IPS-NIHi7 (cell line): ENCODE measurements at regions not wholly inside any gene's neighbourhood (a gene's known extent, or its start where the extent isn't known, plus 50 kb on each side); places are given as distances from the start of the nearest gene placed in this dataset.
"Not testable (repeated sequence)": the region's sequence is repeated elsewhere in the genome, so short reads cannot be mapped to it uniquely, and the experiment has no call there.

Experiments
- DNase-seq: peaks from one replicate; pipeline ENCODE4 v3.0.0; 2012; ENCODE audit warnings: mixed read lengths; ENCODE audit errors: extremely low spot score

DNA sequence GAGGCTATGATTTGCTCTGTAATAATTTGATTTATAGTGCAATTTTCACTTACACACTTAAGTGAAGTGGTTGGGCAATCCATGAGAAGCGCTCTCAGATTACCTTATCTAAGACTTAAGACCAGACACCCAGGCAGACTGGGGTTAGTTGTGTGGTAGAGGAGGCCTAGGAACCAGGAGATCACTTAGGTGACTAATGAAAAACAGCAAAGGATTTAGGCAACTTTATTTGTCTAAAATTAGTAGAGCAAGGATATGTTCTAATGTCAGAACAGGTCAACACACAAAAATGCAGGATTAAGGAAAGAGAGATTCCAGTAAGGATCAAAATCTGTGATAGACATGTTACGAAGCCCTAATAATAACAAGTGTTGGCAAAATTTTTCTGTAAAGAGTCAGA, 913.8 kb downstream of the TLE1 start:
- no peak for DNase-seq

DNA sequence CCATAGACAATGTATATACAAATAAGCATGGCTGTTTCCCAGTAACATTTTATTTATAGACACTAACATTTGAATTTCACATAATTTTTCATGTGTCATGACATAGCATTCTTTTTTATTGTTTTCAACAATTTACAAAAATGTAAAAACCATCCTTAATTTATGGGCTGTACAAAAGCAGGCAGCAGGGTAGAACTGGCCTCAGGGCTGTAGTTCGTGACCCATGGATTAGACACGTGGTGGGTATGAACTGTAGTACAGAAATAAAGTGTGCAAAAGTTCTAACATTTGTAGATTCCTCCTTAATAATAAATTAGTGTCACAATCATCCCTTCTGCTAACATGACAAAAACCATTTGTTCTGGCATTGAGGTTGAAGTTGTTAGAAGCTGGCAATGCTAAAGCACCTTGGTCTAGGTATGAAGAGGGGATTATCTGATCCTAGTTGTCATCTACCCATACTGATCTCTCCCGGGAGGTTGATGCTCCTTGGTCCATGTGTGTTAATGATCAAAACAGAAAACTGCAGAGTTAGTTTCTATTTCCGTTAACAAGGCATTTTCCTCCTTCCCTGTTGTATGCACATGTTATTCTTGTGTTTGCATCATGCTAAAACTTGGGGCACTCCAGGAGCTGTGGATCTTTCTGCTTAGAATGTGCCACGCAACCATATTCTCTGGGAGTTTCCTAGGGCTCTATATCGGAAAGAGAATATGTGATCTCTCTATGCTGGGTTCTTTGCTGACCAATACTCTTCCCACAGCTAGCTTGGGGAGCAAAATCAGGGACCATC, 917.6 kb downstream of the TLE1 start:
- no peak for DNase-seq

DNA sequence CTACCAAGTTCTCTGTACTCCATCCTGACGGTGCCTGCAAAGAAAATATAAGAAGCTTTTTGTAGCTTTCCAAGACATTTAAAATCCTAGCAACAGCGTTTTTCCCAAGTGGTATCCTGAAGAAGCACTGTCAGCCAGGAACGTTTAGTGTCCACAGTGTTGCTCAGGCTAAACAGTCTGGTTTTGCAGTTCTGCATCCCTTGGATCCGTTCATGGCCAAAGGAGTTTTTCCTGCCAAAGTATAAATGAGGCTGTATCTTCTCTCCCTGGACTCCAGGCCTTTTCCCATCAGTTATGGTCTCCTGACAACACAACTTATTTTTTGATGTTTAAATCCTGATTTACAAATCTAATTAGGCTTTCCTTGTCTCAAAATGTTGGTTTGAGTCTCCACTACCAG, 925.8 kb downstream of the TLE1 start:
- no peak for DNase-seq

DNA sequence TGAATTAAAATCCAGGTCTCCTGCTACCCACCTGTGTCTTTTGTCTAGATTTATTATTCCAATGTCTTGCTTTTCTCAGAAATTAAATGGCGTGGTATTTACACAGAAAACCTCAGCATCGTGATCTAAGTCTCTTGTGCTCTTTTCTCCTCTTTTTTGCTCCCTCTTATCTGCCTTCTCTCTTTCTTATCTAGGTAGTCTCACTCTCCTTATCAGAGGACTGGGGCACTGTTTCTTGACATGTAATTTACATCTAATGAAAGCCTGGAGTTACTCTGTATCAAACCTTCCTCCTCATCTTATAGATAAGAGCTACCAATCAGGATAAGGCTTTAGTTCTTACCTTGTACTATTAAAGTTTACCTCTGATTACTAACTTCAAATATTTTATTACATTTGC, 933.8 kb downstream of the TLE1 start:
- DNase-seq, result no peak

DNA sequence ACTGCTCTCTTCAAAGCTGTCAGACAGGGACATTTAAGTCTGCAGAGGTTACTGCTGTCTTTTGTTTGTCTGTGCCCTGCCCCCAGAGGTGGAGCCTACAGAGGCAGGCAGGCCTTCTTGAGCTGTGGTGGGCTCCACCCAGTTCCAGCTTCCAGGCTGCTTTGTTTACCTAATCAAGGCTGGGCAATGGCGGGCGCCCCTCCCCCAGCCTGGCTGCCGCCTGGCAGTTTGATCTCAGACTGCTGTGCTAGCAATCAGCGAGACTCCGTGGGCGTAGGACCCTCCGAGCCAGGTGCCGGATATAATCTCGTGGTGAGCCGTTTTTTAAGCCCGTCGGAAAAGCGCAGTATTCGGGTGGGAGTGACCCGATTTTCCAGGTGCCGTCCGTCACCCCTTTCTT, 942.3 kb downstream of the TLE1 start:
- not testable (repeated sequence) for DNase-seq

DNA sequence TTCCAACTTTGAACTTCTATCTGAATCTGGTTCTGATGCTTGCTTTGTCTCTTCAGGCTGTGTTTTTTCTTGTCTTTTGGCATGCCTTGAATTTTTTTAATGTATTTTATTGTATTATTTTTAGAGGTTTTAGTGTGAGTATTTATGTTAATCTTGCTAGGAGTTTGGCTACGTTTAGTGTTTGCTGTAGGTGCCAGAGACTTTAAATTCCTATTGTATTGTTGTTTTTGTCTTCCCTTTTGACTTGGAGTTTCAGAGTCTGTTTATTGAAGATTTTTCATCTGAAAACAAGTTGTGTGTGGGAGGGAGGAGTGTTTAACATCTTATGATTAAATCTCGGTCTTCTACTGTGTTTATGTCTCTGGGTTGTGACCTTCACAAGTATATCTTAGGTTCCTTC, 956.8 kb downstream of the TLE1 start:
- no peak for DNase-seq

DNA sequence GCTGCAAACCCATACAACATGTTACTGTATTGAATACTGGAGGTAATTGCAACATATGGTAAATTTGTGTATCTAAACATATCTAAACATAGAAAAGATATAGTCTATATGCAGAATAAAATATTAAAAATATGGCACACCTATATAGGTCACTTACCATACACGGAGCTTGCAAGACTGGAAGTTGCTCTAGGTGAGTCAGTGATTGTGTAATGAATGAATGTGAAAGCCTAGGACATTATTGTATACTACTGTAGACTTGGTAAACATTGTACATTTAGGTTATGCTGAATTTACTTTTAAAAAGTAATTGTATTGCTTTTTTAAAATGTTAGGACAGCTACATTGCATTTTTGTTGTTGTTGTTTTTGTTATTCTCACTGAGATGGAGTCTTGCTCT, 968.8 kb downstream of the TLE1 start:
- DNase-seq, result no peak

DNA sequence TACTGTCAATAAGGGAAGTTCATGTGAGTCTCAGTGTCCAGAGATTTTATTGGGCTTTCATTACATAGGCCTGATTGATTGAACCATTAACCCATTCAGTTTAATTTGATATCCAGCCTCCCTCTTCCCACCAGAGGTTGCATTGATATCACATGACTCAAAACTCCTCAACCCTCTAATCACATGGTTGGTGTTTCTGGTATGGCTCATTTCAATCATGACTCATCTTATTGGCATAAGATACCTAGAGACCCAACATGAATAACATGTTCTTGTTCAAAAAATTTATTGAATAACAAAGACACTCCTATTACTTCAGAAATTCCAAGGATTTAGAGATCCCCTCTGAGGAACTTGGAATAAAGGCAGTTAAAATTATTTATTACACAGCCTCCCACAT, 982.2 kb downstream of the TLE1 start:
- DNase-seq, result no peak

DNA sequence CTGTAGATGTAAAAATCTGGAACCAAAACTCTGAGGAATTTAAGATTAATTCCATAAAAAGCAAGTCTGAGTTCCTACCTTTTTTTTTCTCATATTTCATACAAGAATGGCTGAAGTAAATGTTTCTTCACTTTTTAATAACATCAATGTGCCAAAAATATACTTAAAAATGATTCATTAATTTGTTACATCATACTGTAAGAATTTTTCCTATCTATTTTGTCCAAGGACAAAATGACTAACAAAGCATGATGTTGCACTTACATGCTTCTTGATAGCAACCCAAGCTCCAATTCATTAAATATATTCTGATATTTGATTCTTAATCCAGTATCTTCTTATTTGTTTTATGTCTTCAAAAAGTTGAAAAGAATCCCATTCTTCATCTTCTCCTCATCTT, 988.3 kb downstream of the TLE1 start:
- DNase-seq, result no peak

DNA sequence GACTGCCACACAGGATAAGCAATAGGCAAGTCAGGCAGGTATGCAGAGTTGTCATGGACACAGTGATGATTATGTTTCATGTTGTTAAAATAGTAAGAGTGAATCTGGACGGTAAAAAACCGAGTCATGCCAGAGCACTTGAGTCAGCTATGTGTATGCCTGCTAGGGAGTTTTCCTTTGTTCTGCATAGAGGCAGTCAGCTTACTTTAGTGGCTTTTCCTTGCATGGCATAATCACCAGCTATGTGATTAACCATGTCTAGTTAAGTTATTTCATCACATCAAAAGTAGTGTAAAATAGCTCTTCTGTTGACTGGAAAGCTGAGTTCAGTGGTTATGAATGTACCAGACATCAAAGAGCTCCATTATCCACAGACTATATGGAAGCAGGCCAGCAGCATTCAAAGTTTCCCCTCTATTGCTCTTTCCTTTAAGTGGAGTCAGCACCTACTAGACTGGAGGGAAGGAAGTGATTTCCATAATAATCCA, 989.8 kb downstream of the TLE1 start:
- peak; percentile 12 for DNase-seq

DNA sequence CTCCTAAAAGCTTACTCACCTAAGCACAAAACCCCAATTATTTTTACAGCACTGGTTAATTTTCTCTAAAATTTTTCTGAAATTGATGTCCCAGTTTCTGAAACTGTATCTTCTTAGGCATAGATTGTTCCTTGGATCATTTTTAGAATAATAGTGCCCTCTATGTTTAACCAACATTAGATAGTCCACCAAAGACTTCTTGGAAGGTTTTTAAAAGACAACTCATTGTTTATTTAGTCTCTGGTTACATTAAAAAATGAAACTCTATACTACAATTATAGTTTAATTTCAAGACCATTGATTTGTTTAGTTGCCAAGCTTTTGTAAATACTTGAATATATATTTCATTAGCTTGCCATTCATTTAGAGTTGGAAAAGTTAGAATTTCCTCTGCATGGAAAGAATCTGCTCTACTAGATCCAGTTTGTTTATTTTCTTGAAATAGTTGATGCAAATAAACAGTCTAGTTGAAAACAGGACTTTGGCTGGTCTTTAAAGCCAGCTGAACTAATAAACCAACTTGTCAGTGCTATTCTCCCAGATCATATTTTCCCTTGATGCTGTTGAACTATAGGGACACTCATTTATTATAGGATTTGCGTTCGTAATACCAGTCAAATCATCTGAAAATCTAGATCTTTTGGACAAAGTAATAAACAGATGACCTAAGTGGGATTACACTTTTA, 990.5 kb downstream of the TLE1 start:
- no peak for DNase-seq

DNA sequence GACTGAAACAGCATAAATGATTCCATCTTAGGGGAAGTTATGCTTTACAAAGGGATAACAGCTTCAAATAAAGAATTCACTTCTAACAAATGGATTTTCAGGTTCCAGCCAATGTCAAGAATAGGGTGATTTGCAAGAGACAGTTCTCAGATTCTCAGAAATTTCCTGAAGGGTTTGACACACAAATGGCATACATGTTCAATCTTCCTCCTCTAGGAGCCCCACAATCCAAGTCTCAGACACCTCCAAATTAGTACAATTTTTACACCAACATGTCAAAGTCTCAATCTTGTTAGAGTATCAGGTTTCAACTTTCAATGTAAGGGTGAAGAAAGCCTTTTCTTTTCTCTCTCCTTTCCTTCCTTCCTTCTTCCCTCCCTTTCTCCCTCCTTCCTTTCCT, 996.6 kb downstream of the TLE1 start:
- no peak for DNase-seq

DNA sequence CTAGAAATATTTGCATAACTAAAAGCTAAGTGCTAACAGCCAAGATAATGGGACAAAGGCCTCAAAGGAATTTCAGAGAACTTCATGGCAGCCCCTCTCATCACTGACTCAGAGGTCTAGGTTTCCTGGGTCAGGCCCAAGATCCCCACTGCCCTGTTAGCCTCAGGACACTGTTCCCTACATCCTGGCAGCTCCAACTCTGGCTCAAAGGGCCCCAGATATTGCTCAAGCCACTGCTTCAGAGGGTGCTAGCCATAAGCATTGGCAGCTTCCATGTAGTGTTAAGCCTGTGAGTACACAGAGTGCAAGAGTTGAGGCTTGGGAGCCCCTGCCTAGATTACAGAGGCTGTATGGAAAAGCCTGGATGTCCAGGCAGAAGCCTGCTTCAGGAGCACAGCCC, 998.1 kb downstream of the TLE1 start:
- no peak for DNase-seq

DNA sequence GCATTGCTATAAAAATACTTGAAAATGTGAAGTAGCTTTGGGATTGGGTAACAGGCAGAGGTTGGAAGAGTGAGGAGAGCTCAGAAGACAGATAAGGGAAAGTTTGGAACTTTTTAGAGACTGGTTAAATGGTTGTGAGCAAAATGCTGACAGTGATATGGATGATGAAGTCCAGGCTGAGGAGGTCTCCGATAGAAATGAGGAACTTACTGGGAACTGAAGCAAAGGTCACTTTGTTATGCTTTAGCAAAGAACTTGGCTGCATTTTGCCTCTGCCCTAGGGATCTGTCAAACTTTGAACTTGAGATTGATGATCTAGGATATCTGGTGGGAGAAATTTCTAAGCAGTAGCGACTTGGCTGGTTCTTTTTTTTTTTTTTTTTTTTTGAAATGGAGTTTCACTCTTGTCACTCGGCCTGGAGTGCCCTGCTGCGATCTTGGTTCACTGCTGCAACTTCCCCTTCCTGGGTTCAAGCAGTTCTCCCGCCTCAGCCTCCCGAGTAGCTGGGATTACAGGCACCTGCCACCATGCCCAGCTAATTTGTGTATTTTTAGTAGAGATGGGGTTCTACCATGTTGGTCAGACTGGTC, 998.9 kb downstream of the TLE1 start:
- DNase-seq, result no peak

DNA sequence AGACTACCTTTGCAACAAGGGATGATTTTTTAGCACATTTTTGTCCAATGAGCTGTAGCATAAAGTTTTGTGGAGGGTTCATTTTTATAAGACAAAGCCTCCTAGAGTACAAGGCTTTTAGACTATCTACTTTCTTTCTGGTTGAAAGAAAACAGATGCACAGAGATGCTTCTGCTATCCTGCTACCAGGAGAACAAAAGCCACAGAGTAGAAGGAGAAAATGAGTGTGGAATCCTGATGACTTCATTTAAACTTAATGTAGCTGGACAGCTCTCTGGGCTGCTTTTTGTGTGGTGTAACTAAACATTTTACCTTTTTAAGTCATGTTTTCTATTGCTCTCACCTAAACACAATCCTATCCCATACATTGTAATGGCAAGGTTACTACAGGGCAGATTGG, 1009.4 kb downstream of the TLE1 start:
- no peak for DNase-seq

DNA sequence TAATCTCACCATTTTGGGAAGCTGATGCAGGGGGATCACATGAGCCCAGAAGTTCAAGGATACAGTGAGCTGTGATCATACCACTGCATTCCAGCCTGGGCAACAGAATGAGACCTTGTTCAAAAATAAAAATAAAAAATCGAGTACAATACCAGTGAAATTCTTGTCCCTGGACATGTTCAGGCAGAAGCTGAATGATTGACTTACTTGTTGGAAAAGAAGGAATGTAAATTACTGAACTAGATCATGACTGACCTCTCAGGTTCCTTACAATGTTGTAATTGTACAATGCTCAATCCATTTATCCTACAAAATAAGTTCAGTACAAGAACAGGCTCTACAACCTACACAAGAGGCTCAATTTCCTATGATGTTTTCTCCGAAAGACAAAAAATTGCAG, 1010.4 kb downstream of the TLE1 start:
- DNase-seq, result no peak

DNA sequence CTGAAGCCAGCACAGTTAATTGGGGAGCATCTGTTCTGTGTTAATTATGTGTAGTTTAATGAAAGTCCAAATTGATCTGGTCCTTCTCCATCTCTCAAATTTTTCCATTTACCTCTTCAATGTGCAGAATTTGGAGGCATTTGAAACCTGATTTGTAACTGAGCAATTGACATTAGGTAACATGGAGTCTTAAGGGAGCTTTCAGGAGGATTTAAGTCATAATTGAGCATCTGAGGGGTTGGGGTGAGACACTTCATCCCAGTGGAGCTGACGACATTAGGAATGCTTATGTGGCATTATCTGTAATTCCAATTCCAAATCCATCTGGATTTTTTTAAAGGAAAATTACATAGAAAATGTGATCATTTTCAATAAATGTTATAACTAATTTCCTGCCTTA, 1015.9 kb downstream of the TLE1 start:
- no peak for DNase-seq

DNA sequence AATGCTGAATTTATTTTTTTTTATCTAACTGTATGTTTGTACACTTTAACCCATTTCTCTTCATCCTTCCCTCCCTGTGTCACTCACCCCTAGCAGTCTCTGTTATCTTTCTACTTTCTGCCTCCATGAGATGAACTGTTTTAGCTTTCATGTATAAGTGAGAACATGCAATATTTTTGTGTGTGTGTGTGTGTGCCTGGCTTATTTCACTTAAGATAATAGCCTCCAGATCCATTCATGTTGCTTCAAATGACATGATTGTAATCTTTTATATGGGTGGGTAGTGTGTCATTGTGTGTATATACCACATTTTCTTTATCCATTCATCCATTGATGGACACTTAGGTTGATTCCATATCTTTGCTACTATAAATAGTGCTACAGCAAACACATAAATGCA, 1023.9 kb downstream of the TLE1 start:
- no peak for DNase-seq

DNA sequence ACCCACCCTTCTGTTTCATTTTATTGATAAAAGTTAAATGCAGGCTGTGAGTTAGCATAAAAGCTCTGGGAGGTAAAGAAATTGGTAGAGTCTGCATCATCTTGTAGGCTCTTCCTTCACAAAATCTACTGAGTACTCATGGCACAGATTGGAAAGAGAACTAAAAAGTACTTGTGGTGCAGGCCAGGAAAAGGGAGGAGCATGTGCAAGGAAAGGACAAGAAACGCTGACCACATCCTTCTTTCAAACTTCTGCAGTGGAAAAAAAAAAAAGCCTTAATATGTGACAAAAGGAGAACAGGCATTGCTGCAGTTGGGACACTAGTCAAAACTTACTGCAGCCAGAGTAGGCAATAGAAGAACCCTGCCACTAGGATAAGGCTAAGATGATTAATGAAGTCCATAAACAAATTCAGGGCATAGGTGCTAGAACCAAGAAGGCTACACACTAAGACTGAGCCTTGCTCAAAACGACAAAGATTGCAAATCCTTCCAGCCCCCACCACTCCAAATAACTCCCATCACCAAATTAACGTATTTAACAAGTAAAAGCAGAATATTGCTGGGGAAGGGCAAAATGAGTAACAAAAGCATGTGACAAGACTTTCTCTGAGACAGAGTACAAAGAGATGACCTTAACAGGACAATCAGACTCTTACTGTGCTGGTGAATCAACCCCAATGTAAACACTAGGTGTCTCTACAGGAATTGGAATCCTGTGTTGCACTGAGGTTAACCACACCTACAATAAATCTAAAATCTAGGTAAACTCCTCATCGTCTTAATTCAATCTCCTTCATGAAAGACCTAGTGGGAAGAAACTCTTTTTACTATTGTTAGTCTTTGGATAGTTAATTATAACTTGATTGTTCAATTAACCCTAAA, 1024.8 kb downstream of the TLE1 start:
- DNase-seq, result peak; percentile 25

DNA sequence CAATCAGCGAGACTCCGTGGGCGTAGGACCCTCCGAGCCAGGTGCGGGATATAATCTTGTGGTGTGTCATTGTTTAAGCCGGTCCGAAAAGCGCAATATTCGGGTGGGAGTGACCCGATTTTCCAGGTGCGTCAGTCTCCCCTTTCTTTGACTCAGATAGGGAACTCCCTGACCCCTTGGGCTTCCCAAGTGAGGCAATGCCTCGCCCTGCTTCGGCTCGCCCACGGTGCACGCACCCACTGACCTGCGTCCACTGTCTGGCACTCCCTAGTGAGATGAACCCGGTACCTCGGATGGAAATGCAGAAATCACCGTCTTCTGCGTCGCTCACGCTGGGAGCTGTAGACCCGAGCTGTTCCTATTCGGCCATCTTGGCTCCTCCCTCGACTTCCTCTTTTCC, 1029.6 kb downstream of the TLE1 start:
- DNase-seq, result not testable (repeated sequence)

DNA sequence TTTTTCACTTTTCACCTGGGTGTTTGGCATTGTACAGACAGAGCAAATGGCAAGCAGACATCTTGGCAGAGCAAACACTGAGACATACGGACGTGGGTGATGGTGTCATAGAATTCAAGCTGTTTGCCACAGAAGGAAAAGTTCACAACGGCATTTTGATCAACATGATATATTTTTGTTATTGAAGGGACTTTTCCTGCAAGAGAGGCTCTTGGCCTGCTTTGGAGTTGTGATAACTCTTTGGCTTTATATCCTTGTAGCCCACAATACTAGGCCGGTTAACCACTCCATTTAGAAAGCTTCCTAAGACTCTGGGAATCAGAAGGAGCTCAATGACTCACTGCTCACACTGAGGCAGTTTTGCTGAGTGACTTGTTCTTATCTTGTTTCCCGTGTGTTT, 1038.3 kb downstream of the TLE1 start:
- no peak for DNase-seq

DNA sequence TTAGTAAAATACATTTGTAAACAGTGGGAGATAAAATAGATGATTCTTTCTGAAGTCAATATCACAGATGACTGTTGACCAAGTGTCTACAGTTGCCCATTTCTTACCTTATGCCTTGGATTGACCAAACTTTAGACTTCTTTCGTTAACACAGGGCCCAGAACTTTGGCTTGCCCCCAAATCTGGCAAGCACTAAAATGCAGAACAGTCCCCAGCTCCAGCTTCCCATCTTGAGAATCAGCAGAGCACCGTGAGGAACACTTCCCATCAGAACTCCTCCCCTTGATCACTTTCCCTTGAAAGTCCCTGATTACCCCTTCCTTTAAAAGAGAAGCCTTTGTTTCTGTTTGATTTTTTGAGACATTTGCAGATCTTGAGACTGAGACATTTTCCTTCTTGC, 1039.9 kb downstream of the TLE1 start:
- DNase-seq, result no peak
